ENCODE measurements at regions not wholly inside any gene's neighbourhood (a gene's known extent, or its start where the extent isn't known, plus 50 kb on each side); places are given as distances from the start of the nearest gene placed in this dataset.
A peak's percentile ranks its signal among the peaks of the same experiment; 100 is the strongest.
"Not testable (repeated sequence)": the region's sequence is repeated elsewhere in the genome, so short reads cannot be mapped to it uniquely, and the experiment has no call there.

- H3K27ac ChIP-seq (ENCODE audit: low read depth, low read length); H3K9ac ChIP-seq (ENCODE audit: low read depth, low read length); H3K36me3 ChIP-seq (ENCODE audit: control insufficient read depth, insufficient read depth, low read length); H3K4me1 ChIP-seq (ENCODE audit: control insufficient read depth, insufficient read depth, low read length); H3K4me3 ChIP-seq (ENCODE audit: low read depth, low read length); H3K27me3 ChIP-seq (ENCODE audit: control insufficient read depth, insufficient read depth, low read length); H3K9me3 ChIP-seq (ENCODE audit: control insufficient read depth, insufficient read depth, low read length): not testable (repeated sequence)
Observed at GRCh38 chr1:143755961-143756360, 215.8 kb downstream of the FAM72C start.

- Histone ChIP-seq H3K4me3 (ENCODE audit: low read depth, low read length) (no peak overlapping the region), H3K27ac (ENCODE audit: low read depth, low read length) (no peak overlapping the region), H3K4me1 (ENCODE audit: control insufficient read depth, insufficient read depth, low read length) (no peaks in the 10 kb centered on the region), H3K36me3 (ENCODE audit: control insufficient read depth, insufficient read depth, low read length) (no peaks in the 10 kb centered on the region), H3K27me3 (ENCODE audit: control insufficient read depth, insufficient read depth, low read length) (no peaks in the 10 kb centered on the region), H3K9me3 (ENCODE audit: control insufficient read depth, insufficient read depth, low read length) (no peaks in the 10 kb centered on the region), H3K9ac (ENCODE audit: low read depth, low read length) (no peak overlapping the region)
Observed at GRCh38 chr1:143748906-143749305, 222.9 kb downstream of the FAM72C start.

- Histone ChIP-seq H3K4me1 (ENCODE audit: control insufficient read depth, insufficient read depth, low read length) (peaks cover 6% of the 10 kb centered on the region), H3K36me3 (ENCODE audit: control insufficient read depth, insufficient read depth, low read length) (no peaks in the 10 kb centered on the region), H3K4me3 (ENCODE audit: low read depth, low read length) (peak overlapping the region; percentile 88), H3K27ac (ENCODE audit: low read depth, low read length) (no peak overlapping the region), H3K9ac (ENCODE audit: low read depth, low read length) (peak overlapping the region; percentile 74), H3K27me3 (ENCODE audit: control insufficient read depth, insufficient read depth, low read length) (no peaks in the 10 kb centered on the region; the same call in 1 of the 2 replicates), H3K9me3 (ENCODE audit: control insufficient read depth, insufficient read depth, low read length) (no peaks in the 10 kb centered on the region)
Observed at GRCh38 chr1:143736562-143736961, 235.2 kb downstream of the FAM72C start.

GRCh38 chr1:143735764-143736461 is 235.9 kb downstream of the FAM72C start:
- Histone ChIP-seq H3K4me1 (ENCODE audit: control insufficient read depth, insufficient read depth, low read length) (peaks cover 6% of the 10 kb centered on the region), H3K4me3 (ENCODE audit: low read depth, low read length) (peak overlapping the region; percentile 88)

GRCh38 chr1:143734261-143734660 is 237.5 kb downstream of the FAM72C start:
- not testable (repeated sequence) for H3K27me3 ChIP-seq (ENCODE audit: control insufficient read depth, insufficient read depth, low read length); H3K4me1 ChIP-seq (ENCODE audit: control insufficient read depth, insufficient read depth, low read length); H3K4me3 ChIP-seq (ENCODE audit: low read depth, low read length); H3K9me3 ChIP-seq (ENCODE audit: control insufficient read depth, insufficient read depth, low read length); H3K36me3 ChIP-seq (ENCODE audit: control insufficient read depth, insufficient read depth, low read length); H3K9ac ChIP-seq (ENCODE audit: low read depth, low read length); H3K27ac ChIP-seq (ENCODE audit: low read depth, low read length)

More at GRCh38 chr1:143735764-143736461, 235.9 kb downstream of the FAM72C start:
- Histone ChIP-seq H3K9me3 (ENCODE audit: control insufficient read depth, insufficient read depth, low read length) (no peaks in the 10 kb centered on the region), H3K27me3 (ENCODE audit: control insufficient read depth, insufficient read depth, low read length) (no peaks in the 10 kb centered on the region; the same call in 1 of the 2 replicates), H3K36me3 (ENCODE audit: control insufficient read depth, insufficient read depth, low read length) (no peaks in the 10 kb centered on the region), H3K9ac (ENCODE audit: low read depth, low read length) (peak overlapping the region; percentile 74), H3K27ac (ENCODE audit: low read depth, low read length) (peak overlapping the region; percentile 31)

GRCh38 chr1:143730890-143731289 is 240.9 kb downstream of the FAM72C start:
- H3K27me3 ChIP-seq (ENCODE audit: control insufficient read depth, insufficient read depth, low read length); H3K4me1 ChIP-seq (ENCODE audit: control insufficient read depth, insufficient read depth, low read length); H3K4me3 ChIP-seq (ENCODE audit: low read depth, low read length); H3K9ac ChIP-seq (ENCODE audit: low read depth, low read length); H3K36me3 ChIP-seq (ENCODE audit: control insufficient read depth, insufficient read depth, low read length); H3K9me3 ChIP-seq (ENCODE audit: control insufficient read depth, insufficient read depth, low read length); H3K27ac ChIP-seq (ENCODE audit: low read depth, low read length): not testable (repeated sequence)

- not testable (repeated sequence) for H3K9me3 ChIP-seq (ENCODE audit: control insufficient read depth, insufficient read depth, low read length); H3K27me3 ChIP-seq (ENCODE audit: control insufficient read depth, insufficient read depth, low read length); H3K36me3 ChIP-seq (ENCODE audit: control insufficient read depth, insufficient read depth, low read length); H3K9ac ChIP-seq (ENCODE audit: low read depth, low read length); H3K4me3 ChIP-seq (ENCODE audit: low read depth, low read length); H3K4me1 ChIP-seq (ENCODE audit: control insufficient read depth, insufficient read depth, low read length); H3K27ac ChIP-seq (ENCODE audit: low read depth, low read length)
Observed at GRCh38 chr1:143729449-143730111, 242.2 kb downstream of the FAM72C start.

GRCh38 chr1:143728802-143729448 is 242.9 kb downstream of the FAM72C start:
- not testable (repeated sequence) for H3K9me3 ChIP-seq (ENCODE audit: control insufficient read depth, insufficient read depth, low read length); H3K27ac ChIP-seq (ENCODE audit: low read depth, low read length); H3K9ac ChIP-seq (ENCODE audit: low read depth, low read length); H3K4me1 ChIP-seq (ENCODE audit: control insufficient read depth, insufficient read depth, low read length); H3K36me3 ChIP-seq (ENCODE audit: control insufficient read depth, insufficient read depth, low read length); H3K4me3 ChIP-seq (ENCODE audit: low read depth, low read length); H3K27me3 ChIP-seq (ENCODE audit: control insufficient read depth, insufficient read depth, low read length)

- Histone ChIP-seq H3K27me3 (ENCODE audit: control insufficient read depth, insufficient read depth, low read length) (no peaks in the 10 kb centered on the region), H3K4me3 (ENCODE audit: low read depth, low read length) (no peak overlapping the region), H3K27ac (ENCODE audit: low read depth, low read length) (no peak overlapping the region), H3K4me1 (ENCODE audit: control insufficient read depth, insufficient read depth, low read length) (no peaks in the 10 kb centered on the region), H3K9me3 (ENCODE audit: control insufficient read depth, insufficient read depth, low read length) (no peaks in the 10 kb centered on the region), H3K36me3 (ENCODE audit: control insufficient read depth, insufficient read depth, low read length) (no peaks in the 10 kb centered on the region), H3K9ac (ENCODE audit: low read depth, low read length) (no peak overlapping the region)
Observed at GRCh38 chr1:143727263-143727662, 244.5 kb downstream of the FAM72C start.

- H3K27ac ChIP-seq (ENCODE audit: low read depth, low read length) = no peak overlapping the region
- H3K4me1 ChIP-seq (ENCODE audit: control insufficient read depth, insufficient read depth, low read length) = peaks cover 14% of the 10 kb centered on the region
- peaks cover 7% of the 10 kb centered on the region; the same call in 1 of the 2 replicates for H3K27me3 ChIP-seq (ENCODE audit: control insufficient read depth, insufficient read depth, low read length)
- H3K36me3 ChIP-seq (ENCODE audit: control insufficient read depth, insufficient read depth, low read length) = no peaks in the 10 kb centered on the region
- no peaks in the 10 kb centered on the region for H3K9me3 ChIP-seq (ENCODE audit: control insufficient read depth, insufficient read depth, low read length)
- H3K4me3 ChIP-seq (ENCODE audit: low read depth, low read length) = 0 out of 2 replicates have a peak overlapping the region, but pooled peaks have one; percentile 7
- no peak overlapping the region for H3K9ac ChIP-seq (ENCODE audit: low read depth, low read length)
Observed at GRCh38 chr1:143721024-143721373, 250.8 kb downstream of the FAM72C start.
